Lower leg skin (tissue), 4 donors: ENCODE measurements at regions not wholly inside any gene's neighbourhood (a gene's known extent, or its start where the extent isn't known, plus 50 kb on each side); places are given as distances from the start of the nearest gene placed in this dataset.

Source experiments
- DNase-seq, 2 donors: peaks; one replicate each; pipeline ENCODE4 v3.0.0-alpha.2; 2019; ENCODE audit warnings: low spot score in 2 of 2
- H3K4me3 ChIP-seq: fragments of 200-600 bp; sonication (generic); 2 replicates; pipeline ENCODE4 v1.5.1; 2017; ENCODE audit warnings: mild to moderate bottlenecking, low read depth; ENCODE audit not compliant: poor library complexity, severe bottlenecking
- POLR2A ChIP-seq, 2 donors: fragments of 450-650 bp; IDR thresholded peaks; one replicate each; pipeline ENCODE4 v1.6.1; 2016 to 2017; ENCODE audit warnings: antibody characterized with exemption in 2 of 2, mild to moderate bottlenecking in 1 of 2, moderate library complexity in 1 of 2
- WGBS, 2 donors: methylation state at CpG; one replicate each; pipeline ENCODE4 v1.1.5; 2018; 5-methylcytosine and 5-hydroxymethylcytosine counted together
- intact Hi-C: fragments of 100-400 bp; cut with DNase I; formaldehyde crosslinking; loops from one replicate; pipeline ENCODE4 v1.15.0; 2023; ENCODE audit warnings: low total_unique reads
- TF ChIP-seq, protein P1 (sequence below), 3 donors: fragments of 450-650 bp; IDR thresholded peaks; one replicate each; pipeline ENCODE4 v1.5.1; 2016; ENCODE audit warnings: antibody characterized with exemption in 3 of 3, mild to moderate bottlenecking in 3 of 3, moderate library complexity in 2 of 3

DNA sequence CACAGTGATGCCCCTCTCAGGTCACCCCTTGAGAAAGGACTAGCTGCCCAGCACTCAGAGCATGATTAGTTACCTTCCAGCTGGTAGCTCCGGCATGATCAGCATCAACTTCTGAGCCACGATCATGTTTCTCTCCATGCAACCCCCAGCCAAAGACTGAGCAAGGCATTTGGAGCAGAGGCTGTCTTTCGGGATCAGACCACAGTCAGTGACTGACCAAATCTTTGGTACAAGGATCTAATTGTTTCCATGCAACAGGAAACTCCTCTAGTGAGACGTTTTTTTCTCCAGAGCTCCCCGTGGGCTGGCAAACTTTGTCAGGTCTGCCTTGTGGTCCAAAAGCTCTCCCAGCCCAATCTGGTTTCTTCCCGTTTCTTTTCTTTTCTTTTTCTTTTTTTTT is 244.3 kb downstream of the METTL4 start:
- TF ChIP-seq POLR2A (IDR thresholded peaks at IDR 0.05) = no peak
- TF ChIP-seq, protein P1, sequence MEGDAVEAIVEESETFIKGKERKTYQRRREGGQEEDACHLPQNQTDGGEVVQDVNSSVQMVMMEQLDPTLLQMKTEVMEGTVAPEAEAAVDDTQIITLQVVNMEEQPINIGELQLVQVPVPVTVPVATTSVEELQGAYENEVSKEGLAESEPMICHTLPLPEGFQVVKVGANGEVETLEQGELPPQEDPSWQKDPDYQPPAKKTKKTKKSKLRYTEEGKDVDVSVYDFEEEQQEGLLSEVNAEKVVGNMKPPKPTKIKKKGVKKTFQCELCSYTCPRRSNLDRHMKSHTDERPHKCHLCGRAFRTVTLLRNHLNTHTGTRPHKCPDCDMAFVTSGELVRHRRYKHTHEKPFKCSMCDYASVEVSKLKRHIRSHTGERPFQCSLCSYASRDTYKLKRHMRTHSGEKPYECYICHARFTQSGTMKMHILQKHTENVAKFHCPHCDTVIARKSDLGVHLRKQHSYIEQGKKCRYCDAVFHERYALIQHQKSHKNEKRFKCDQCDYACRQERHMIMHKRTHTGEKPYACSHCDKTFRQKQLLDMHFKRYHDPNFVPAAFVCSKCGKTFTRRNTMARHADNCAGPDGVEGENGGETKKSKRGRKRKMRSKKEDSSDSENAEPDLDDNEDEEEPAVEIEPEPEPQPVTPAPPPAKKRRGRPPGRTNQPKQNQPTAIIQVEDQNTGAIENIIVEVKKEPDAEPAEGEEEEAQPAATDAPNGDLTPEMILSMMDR (IDR thresholded peaks at IDR 0.05) = no peak
- no peak overlapping the region for H3K4me3 ChIP-seq
- no peak for DNase-seq
- WGBS, 2 donors = 37 to 38% methylated on average over 6 of the region's 6 CpGs
- intact Hi-C loops = no loop called here

GRCh38 chr18:2330764-2331163 is 240.5 kb downstream of the METTL4 start:
- H3K4me3 ChIP-seq = no peak overlapping the region
- WGBS, 2 donors = 41 to 44% methylated on average over 2 of the region's 2 CpGs
- intact Hi-C loops = no loop called here
- no peak for TF ChIP-seq POLR2A (IDR thresholded peaks at IDR 0.05)
- TF ChIP-seq, protein P1 (IDR thresholded peaks at IDR 0.05) = no peak
- DNase-seq = no peak

GRCh38 chr18:2331491-2331890 is 239.8 kb downstream of the METTL4 start:
- intact Hi-C loops = no loop called here

GRCh38 chr18:2336690-2337392 is 234.5 kb downstream of the METTL4 start:
- H3K4me3 ChIP-seq = no peak overlapping the region
- no peak for DNase-seq
- TF ChIP-seq, protein P1 (IDR thresholded peaks at IDR 0.05) = no peak
- TF ChIP-seq POLR2A (IDR thresholded peaks at IDR 0.05) = no peak
- intact Hi-C loops = no loop called here

More at GRCh38 chr18:2331491-2331890, 239.8 kb downstream of the METTL4 start:
- DNase-seq = no peak
- WGBS, 2 donors = 84 to 86% methylated on average over 4 of the region's 4 CpGs
- no peak for TF ChIP-seq POLR2A (IDR thresholded peaks at IDR 0.05)
- TF ChIP-seq, protein P1 (IDR thresholded peaks at IDR 0.05) = no peak
- H3K4me3 ChIP-seq = no peak overlapping the region

GRCh38 chr18:2337552-2338141 is 233.7 kb downstream of the METTL4 start:
- no peak overlapping the region for H3K4me3 ChIP-seq
- WGBS, 2 donors = 47 to 58% methylated on average over 7 of the region's 7 CpGs
- intact Hi-C loops = no loop called here
- TF ChIP-seq POLR2A (IDR thresholded peaks at IDR 0.05) = no peak
- TF ChIP-seq, protein P1 (IDR thresholded peaks at IDR 0.05) = no peak
- DNase-seq = no peak
